ENCODE measurements at regions not wholly inside any gene's neighbourhood (a gene's known extent, or its start where the extent isn't known, plus 50 kb on each side); places are given as distances from the start of the nearest gene placed in this dataset.

- Histone ChIP-seq H3K27me3 (replicated peaks in 1 of 2; ENCODE audit: control insufficient read depth in 2 of 2, insufficient read depth in 2 of 2, low read length in 1 of 2) (no peaks in the 10 kb centered on the region), H4K20me1 (ENCODE audit: control insufficient read depth, insufficient read depth) (no peaks in the 10 kb centered on the region), H2AFZ (ENCODE audit: control insufficient read depth, low read depth, low read length) (no peak overlapping the region), H3K79me2 (ENCODE audit: control insufficient read depth, insufficient read depth, low read length) (no peaks in the 10 kb centered on the region), H3K9me3 (replicated peaks; ENCODE audit: control insufficient read depth, insufficient read depth, low read length) (no peaks in the 10 kb centered on the region), H3K4me2 (ENCODE audit: control insufficient read depth, insufficient read depth) (no peak overlapping the region), H3K9ac (ENCODE audit: control insufficient read depth, insufficient read depth, low read length) (no peak overlapping the region), H3K36me3 (ENCODE audit: control insufficient read depth in 2 of 2, insufficient read depth in 2 of 2, low read length in 1 of 2) (no peaks in the 10 kb centered on the region), H3K4me3 (no peak overlapping the region), H3K4me1 (ENCODE audit: control insufficient read depth, insufficient read depth, low read length) (no peaks in the 10 kb centered on the region), H3K27ac (ENCODE audit: control insufficient read depth, insufficient read depth) (no peak overlapping the region)
- ChIA-PET RAD21 (ENCODE audit: unreplicated experiment) (no interaction called here), SMC1A (ENCODE audit: uncharacterized antibody, unreplicated experiment) (no interaction called here), CTCF (no interaction called here), POLR2A (no interaction called here)
- FAIRE-seq (no peak), DNase-seq (ENCODE audit: low read depth, low spot score) (no peak), ATAC-seq (no peak)
- intact Hi-C loops (cut with micrococcal nuclease; ENCODE audit: unreplicated experiment): no loop called here
- in situ Hi-C loops (cut with MboI): no loop called here
- 70% methylated on average over 1 of the region's 1 CpG for WGBS (ENCODE audit: insufficient coverage, insufficient replicate concordance, low lambda C conversion rate, missing lambda C conversion rate)
- no TSS peak for BruUV-seq (replicated peaks)
- no peak for TF ChIP-seq WRNIP1 (IDR thresholded peaks at IDR 0.05; ENCODE audit: borderline replicate concordance, low read depth, low read length)
- no peak for TF ChIP-seq RCOR1 (conservative IDR thresholded peaks at IDR 0.05; ENCODE audit: low read depth, low read length)
- TF ChIP-seq BCLAF1 (IDR thresholded peaks at IDR 0.05): no peak
- TF ChIP-seq SREBF2 (IDR thresholded peaks at IDR 0.05; ENCODE audit: low read length): no peak
- no peak for TF ChIP-seq CEBPB (IDR thresholded peaks at IDR 0.05; ENCODE audit: borderline replicate concordance in 1 of 2, low read depth in 2 of 2, low read length in 2 of 2)
- no peak for TF ChIP-seq NRF1 (conservative IDR thresholded peaks at IDR 0.05; ENCODE audit: low read depth, low read length)
- no peak for TF ChIP-seq RAD51 (IDR thresholded peaks at IDR 0.05)
- no peak for TF ChIP-seq SKIL (IDR thresholded peaks at IDR 0.05; ENCODE audit: low read depth, poor library complexity, severe bottlenecking)
- no peak for TF ChIP-seq SP1 (IDR thresholded peaks at IDR 0.05; ENCODE audit: low read depth, low read length)
- TF ChIP-seq CHD4 (IDR thresholded peaks at IDR 0.05): no peak
- no peak for TF ChIP-seq BCL11A (IDR thresholded peaks at IDR 0.05; ENCODE audit: low read depth, low read length)
Measured at GRCh38 chr5:163877865-163878264, 372.4 kb downstream of the MAT2B start.

All from GM12878 (cell line).